NCI-H1092 (cell line): ENCODE measurements at regions not wholly inside any gene's neighbourhood (a gene's known extent, or its start where the extent isn't known, plus 50 kb on each side); places are given as distances from the start of the nearest gene placed in this dataset.

Experiments
- DNase-seq: peaks from one replicate; lab custom pipeline; 2025; lab: John Stamatoyannopoulos, UW

- no peak for DNase-seq
These were observed 827.0 kb upstream of the RAB6C start for GRCh38 chr2:129152514-129152913.

GRCh38 chr2:129160879-129161278, 818.6 kb upstream of the RAB6C start:
- no peak for DNase-seq

GRCh38 chr2:129164220-129164949, 815.1 kb upstream of the RAB6C start:
- DNase-seq, result no peak

GRCh38 chr2:129165006-129165405, 814.5 kb upstream of the RAB6C start:
- DNase-seq, result no peak

GRCh38 chr2:129167456-129167855, 812.0 kb upstream of the RAB6C start:
- no peak for DNase-seq

- no peak for DNase-seq
These were observed 808.9 kb upstream of the RAB6C start for GRCh38 chr2:129170570-129170969.

GRCh38 chr2:129174143-129174542, 805.3 kb upstream of the RAB6C start:
- DNase-seq, result no peak

- no peak for DNase-seq
These were observed 804.4 kb upstream of the RAB6C start for GRCh38 chr2:129175051-129175450.

GRCh38 chr2:129176375-129176774, 803.1 kb upstream of the RAB6C start:
- DNase-seq, result no peak

GRCh38 chr2:129178356-129178755, 801.1 kb upstream of the RAB6C start:
- DNase-seq, result no peak

GRCh38 chr2:129179199-129179598, 800.3 kb upstream of the RAB6C start:
- DNase-seq, result no peak

- DNase-seq, result no peak
These were observed 799.2 kb upstream of the RAB6C start for GRCh38 chr2:129180124-129180716.

GRCh38 chr2:129181433-129181832, 798.0 kb upstream of the RAB6C start:
- DNase-seq, result no peak

GRCh38 chr2:129181963-129182362, 797.5 kb upstream of the RAB6C start:
- no peak for DNase-seq

GRCh38 chr2:129187343-129187742, 792.1 kb upstream of the RAB6C start:
- DNase-seq, result no peak

- no peak for DNase-seq
These were observed 791.0 kb upstream of the RAB6C start for GRCh38 chr2:129188451-129188850.

- DNase-seq, result no peak
These were observed 789.7 kb upstream of the RAB6C start for GRCh38 chr2:129189617-129190319.

GRCh38 chr2:129190494-129190893, 789.0 kb upstream of the RAB6C start:
- no peak for DNase-seq

GRCh38 chr2:129191530-129191929, 787.9 kb upstream of the RAB6C start:
- DNase-seq, result no peak

- DNase-seq, result no peak
These were observed 787.3 kb upstream of the RAB6C start for GRCh38 chr2:129192117-129192516.

GRCh38 chr2:129192841-129193253, 786.6 kb upstream of the RAB6C start:
- DNase-seq, result no peak

GRCh38 chr2:129193961-129194360, 785.5 kb upstream of the RAB6C start:
- DNase-seq, result no peak

- no peak for DNase-seq
These were observed 780.0 kb upstream of the RAB6C start for GRCh38 chr2:129199501-129199900.
